Anterior cingulate cortex (tissue), 58 donors: ENCODE measurements at regions not wholly inside any gene's neighbourhood (a gene's known extent, or its start where the extent isn't known, plus 50 kb on each side); places are given as distances from the start of the nearest gene placed in this dataset.

Source experiments
- DNase-seq, 58 donors: peaks; one replicate each; lab custom pipeline; 2025; lab: John Stamatoyannopoulos, UW

- no peak for DNase-seq
Observed at GRCh38 chr7:155921086-155921803, 109.0 kb upstream of the SHH start.

GRCh38 chr7:155920068-155920461 lies 107.8 kb upstream of the SHH start:
- DNase-seq = no peak

- DNase-seq = no peak
Observed at GRCh38 chr7:155919391-155920067, 107.3 kb upstream of the SHH start.

GRCh38 chr7:155918720-155919390 lies 106.6 kb upstream of the SHH start:
- DNase-seq = no peak

GRCh38 chr7:155917836-155918430 lies 105.7 kb upstream of the SHH start:
- no peak for DNase-seq

- DNase-seq = no peak
Observed at GRCh38 chr7:155916926-155917655, 104.8 kb upstream of the SHH start.

- DNase-seq = no peak
Observed at GRCh38 chr7:155914341-155914740, 102.1 kb upstream of the SHH start.

GRCh38 chr7:155913719-155914118 lies 101.5 kb upstream of the SHH start:
- DNase-seq = no peak

- DNase-seq = no peak
Observed at GRCh38 chr7:155913291-155913690, 101.0 kb upstream of the SHH start.

- DNase-seq = no peak
Observed at GRCh38 chr7:155911471-155912105, 99.3 kb upstream of the SHH start.

GRCh38 chr7:155908385-155908784 lies 96.1 kb upstream of the SHH start:
- DNase-seq = no peak

GRCh38 chr7:155907450-155908200 lies 95.4 kb upstream of the SHH start:
- DNase-seq = no peak

GRCh38 chr7:155901176-155901575 lies 88.9 kb upstream of the SHH start:
- DNase-seq = no peak

GRCh38 chr7:155899596-155899995 lies 87.3 kb upstream of the SHH start:
- DNase-seq = no peak

GRCh38 chr7:155897758-155898386 lies 85.6 kb upstream of the SHH start:
- no peak for DNase-seq

GRCh38 chr7:155896531-155897263 lies 84.4 kb upstream of the SHH start:
- DNase-seq = no peak

GRCh38 chr7:155893664-155894063 lies 81.4 kb upstream of the SHH start:
- no peak for DNase-seq

GRCh38 chr7:155893176-155893575 lies 80.9 kb upstream of the SHH start:
- DNase-seq = no peak
